K562 (cell line): ENCODE measurements at regions not wholly inside any gene's neighbourhood (a gene's known extent, or its start where the extent isn't known, plus 50 kb on each side); places are given as distances from the start of the nearest gene placed in this dataset.

ENCODE experiments used
- ATAC-seq: fragments of 200-7000 bp; cut with Tn5 transposase; 3 replicates; pipeline ENCODE4 v1.9.1; 2020; ENCODE audit warnings: moderate library complexity
- BruUV-seq: library from RNA; stranded (reverse); fragments of 400-500 nt; replicated peaks from 2 replicates; lab custom pipeline; 2021; lab: Mats Ljungman, UMichigan
- CTCF ChIA-PET: fragments of 300-600 bp; formaldehyde crosslinking; extraction: SDS; loops from one replicate; lab custom pipeline; 2021; ENCODE audit warnings: low intra/inter-chr PET ratio; lab: Yijun Ruan, JAX
- POLR2A ChIA-PET: fragments of 300-600, 350-650 bp; sonication (Branson Sonifier 250); formaldehyde crosslinking; extraction: SDS; loops from one replicate; lab custom pipeline; 2021; ENCODE audit warnings: antibody characterized with exemption, inconsistent platforms; lab: Yijun Ruan, JAX
- DNase-seq, 4 experiments: peaks; one replicate each; pipeline versions ENCODE4 v3.0.0 to v3.0.0-alpha.2; 2011 to 2018; ENCODE audit warnings: low spot score in 3 of 4, mixed read lengths in 3 of 4; ENCODE audit errors: extremely low read depth in 1 of 4
- FAIRE-seq: peaks from 2 replicates; lab custom pipeline; 2011; peaks lifted over from hg19 to GRCh38; lab: Jason Lieb, UNC
- H2AFZ ChIP-seq: 2 replicates; pipeline ENCODE4 v1.6.0; 2011; ENCODE audit warnings: low read depth, low read length, control low read depth, inconsistent platforms
- H3K27ac ChIP-seq: fragments of 200-600 bp; 3 replicates; pipeline ENCODE4 v1.8.0; 2011; ENCODE audit warnings: low read depth, mild to moderate bottlenecking, control low read depth, inconsistent platforms, low read length, moderate library complexity, mixed read lengths; ENCODE audit errors: extremely low read depth
- H3K27me3 ChIP-seq, 2 experiments: fragments of 300-600 bp in 1 of 2; 2 replicates in 1 of 2; 3 replicates in 1 of 2; pipeline versions ENCODE4 v1.6.0 to v1.8.0; 2011; ENCODE audit warnings: inconsistent platforms in 2 of 2, low read length in 2 of 2, mild to moderate bottlenecking in 1 of 2, mixed read lengths in 1 of 2, moderate library complexity in 1 of 2; ENCODE audit not compliant: control insufficient read depth in 2 of 2, insufficient read depth in 2 of 2
- H3K36me3 ChIP-seq: fragments of 300-600 bp; 3 replicates; pipeline ENCODE4 v1.8.0; 2011; ENCODE audit warnings: mild to moderate bottlenecking, low read length, inconsistent platforms; ENCODE audit not compliant: control insufficient read depth, insufficient read depth
- H3K4me1 ChIP-seq, 2 experiments: fragments of 200-600 bp in 1 of 2; replicated peaks in 1 of 2; 2 replicates in 1 of 2; 3 replicates in 1 of 2; pipeline versions ENCODE4 v1.5.1 to v1.8.0; 2011; ENCODE audit warnings: inconsistent platforms in 2 of 2, low read length in 2 of 2, mild to moderate bottlenecking in 1 of 2, mixed read lengths in 1 of 2, moderate library complexity in 1 of 2; ENCODE audit not compliant: control insufficient read depth in 2 of 2, insufficient read depth in 2 of 2
- H3K4me2 ChIP-seq: 2 replicates; pipeline ENCODE4 v1.6.1; 2011; ENCODE audit warnings: low read length, control low read depth, inconsistent platforms, mixed read lengths; ENCODE audit not compliant: insufficient read depth
- H3K4me3 ChIP-seq: fragments of 200-600 bp; sonication (generic), shearing (Covaris generic); 2 replicates; pipeline ENCODE4 v1.5.1; 2016; ENCODE audit warnings: control low read depth, inconsistent platforms
- H3K79me2 ChIP-seq: fragments of 200-600 bp; 3 replicates; pipeline ENCODE4 v1.8.0; 2011; ENCODE audit warnings: low read length, inconsistent platforms; ENCODE audit not compliant: control insufficient read depth, insufficient read depth
- H3K9ac ChIP-seq, 2 experiments: 2 replicates each; pipeline versions ENCODE4 v1.6.0 to v1.6.1; 2011; ENCODE audit warnings: low read depth in 2 of 2, low read length in 2 of 2, control low read depth in 1 of 2, inconsistent platforms in 1 of 2, mild to moderate bottlenecking in 1 of 2, mixed read lengths in 1 of 2; ENCODE audit not compliant: insufficient read depth in 1 of 2
- H3K9me1 ChIP-seq: one replicate; pipeline ENCODE4 v1.6.0; 2011; ENCODE audit warnings: inconsistent platforms, mild to moderate bottlenecking, low read length, moderate library complexity; ENCODE audit not compliant: control insufficient read depth, insufficient read depth
- H3K9me3 ChIP-seq: replicated peaks from 2 replicates; pipeline ENCODE4 v1.5.1; 2011; ENCODE audit warnings: low read depth, low read length, inconsistent platforms; ENCODE audit not compliant: control insufficient read depth, insufficient read depth
- H4K20me1 ChIP-seq: replicated peaks from 2 replicates; pipeline ENCODE4 v1.6.1; 2011; ENCODE audit warnings: low read length, inconsistent platforms, mixed read lengths; ENCODE audit not compliant: control insufficient read depth, insufficient read depth
- CBX2 ChIP-seq: fragments of 200-600 bp; sonication (generic); IDR thresholded peaks from one replicate; pipeline ENCODE4 v1.6.1; 2012; ENCODE audit warnings: mild to moderate bottlenecking, low read length, inconsistent platforms; ENCODE audit not compliant: insufficient read depth, poor library complexity, severe bottlenecking
- MAFF ChIP-seq: IDR thresholded peaks from 2 replicates; pipeline ENCODE4 v1.6.1; 2012; ENCODE audit warnings: low read length, improper control_type of control experiment
- TFAM ChIP-seq: fragments of 250-450 bp; sonication (Bioruptor Pico); conservative IDR thresholded peaks from 2 replicates; pipeline ENCODE4 v1.5.0; 2021; ENCODE audit warnings: mild to moderate bottlenecking, moderate library complexity
- WGBS: fragments of 100-300 bp; shearing (Covaris generic); methylation state at CpG from one replicate; pipeline ENCODE4 v1.1.6; 2016; ENCODE audit warnings: low coverage, mixed read lengths; ENCODE audit not compliant: insufficient coverage; ENCODE audit errors: missing lambda C conversion rate; 5-methylcytosine and 5-hydroxymethylcytosine counted together
- in situ Hi-C: fragments of 300-500 bp; cut with MboI; formaldehyde crosslinking; loops from 4 replicates; pipeline ENCODE4 v1.15.0; 2018; ENCODE audit warnings: inconsistent platforms, mixed read lengths
- intact Hi-C: fragments of 100-400 bp; cut with micrococcal nuclease; formaldehyde crosslinking; loops from 2 replicates; pipeline ENCODE4 v1.14.2; 2022
- TF ChIP-seq, protein P1 (sequence below), 3 experiments: IDR thresholded peaks in 2 of 3; conservative IDR thresholded peaks in 1 of 3; 2 replicates each; pipeline ENCODE4 v1.5.1; 2011 to 2012; ENCODE audit warnings: low read length in 3 of 3, mild to moderate bottlenecking in 3 of 3, control low read depth in 2 of 3, improper control_type of control experiment in 1 of 3, inconsistent platforms in 1 of 3, low read depth in 1 of 3, mixed read lengths in 1 of 3, moderate library complexity in 1 of 3; ENCODE audit not compliant: insufficient read depth in 2 of 3
- TF ChIP-seq, protein P2 (sequence below): fragments of 150-350 bp; conservative IDR thresholded peaks from 2 replicates; pipeline ENCODE4 v1.6.1; 2014; ENCODE audit warnings: low read length
- TF ChIP-seq, protein P3 (sequence below): sonication (generic); formaldehyde crosslinking; IDR thresholded peaks from 2 replicates; pipeline ENCODE4 v1.8.0; 2022; ENCODE audit warnings: mild to moderate bottlenecking, missing genetic modification reagents

DNA sequence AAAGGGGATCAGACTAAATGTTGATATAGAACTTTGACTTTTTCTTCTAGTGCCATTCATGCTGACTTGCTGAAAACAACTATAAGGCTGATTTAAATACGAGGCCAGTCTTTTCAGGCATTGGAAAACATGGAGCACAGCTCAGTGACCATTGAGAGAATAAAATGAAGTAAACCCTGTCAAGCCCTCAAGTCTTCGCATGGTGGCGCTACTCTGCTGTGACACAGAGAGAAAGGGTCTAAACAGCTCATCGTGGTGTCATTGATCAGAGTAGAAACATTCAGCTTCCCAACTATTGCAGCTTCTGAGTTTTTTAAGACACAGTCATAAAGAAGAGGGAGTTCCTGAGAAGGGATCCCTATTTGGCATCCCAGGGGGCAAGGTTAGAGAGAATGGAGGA lies 716.2 kb downstream of the DIPK2A start:
- CTCF ChIA-PET: no interaction called here
- Histone ChIP-seq H3K36me3 (no peaks in the 10 kb centered on the region), H3K27me3 (no peaks in the 10 kb centered on the region), H3K79me2 (no peaks in the 10 kb centered on the region), H3K9me1 (no peaks in the 10 kb centered on the region), H3K4me2 (no peak overlapping the region), H3K9me3 (no peaks in the 10 kb centered on the region), H4K20me1 (no peaks in the 10 kb centered on the region), H3K4me1 (no peaks in the 10 kb centered on the region), H3K4me3 (no peak overlapping the region), H3K27ac (no peak overlapping the region), H2AFZ (no peak overlapping the region), H3K9ac (no peak overlapping the region)
- POLR2A ChIA-PET: no interaction called here
- intact Hi-C loops (no loop called here), in situ Hi-C loops (no loop called here)
- no TSS peak for BruUV-seq
- FAIRE-seq: no peak
- DNase-seq: peak in 1 of 4 experiments; percentile 3
- no peak for ATAC-seq
- 2% methylated on average over 4 of the region's 4 CpGs for WGBS
- TF ChIP-seq, protein P1, sequence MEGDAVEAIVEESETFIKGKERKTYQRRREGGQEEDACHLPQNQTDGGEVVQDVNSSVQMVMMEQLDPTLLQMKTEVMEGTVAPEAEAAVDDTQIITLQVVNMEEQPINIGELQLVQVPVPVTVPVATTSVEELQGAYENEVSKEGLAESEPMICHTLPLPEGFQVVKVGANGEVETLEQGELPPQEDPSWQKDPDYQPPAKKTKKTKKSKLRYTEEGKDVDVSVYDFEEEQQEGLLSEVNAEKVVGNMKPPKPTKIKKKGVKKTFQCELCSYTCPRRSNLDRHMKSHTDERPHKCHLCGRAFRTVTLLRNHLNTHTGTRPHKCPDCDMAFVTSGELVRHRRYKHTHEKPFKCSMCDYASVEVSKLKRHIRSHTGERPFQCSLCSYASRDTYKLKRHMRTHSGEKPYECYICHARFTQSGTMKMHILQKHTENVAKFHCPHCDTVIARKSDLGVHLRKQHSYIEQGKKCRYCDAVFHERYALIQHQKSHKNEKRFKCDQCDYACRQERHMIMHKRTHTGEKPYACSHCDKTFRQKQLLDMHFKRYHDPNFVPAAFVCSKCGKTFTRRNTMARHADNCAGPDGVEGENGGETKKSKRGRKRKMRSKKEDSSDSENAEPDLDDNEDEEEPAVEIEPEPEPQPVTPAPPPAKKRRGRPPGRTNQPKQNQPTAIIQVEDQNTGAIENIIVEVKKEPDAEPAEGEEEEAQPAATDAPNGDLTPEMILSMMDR (IDR thresholded peaks at IDR 0.05 in 2 of 3, conservative IDR thresholded peaks at IDR 0.05 in 1 of 3; ENCODE audit: insufficient read depth in 2 of 3, low read depth in 1 of 3, low read length in 3 of 3): 0 out of 6 replicates have a peak, but pooled peaks of 1 of the 3 experiments have one; percentile 9
- TF ChIP-seq MAFF (no peak), TFAM (no peak)

DNA sequence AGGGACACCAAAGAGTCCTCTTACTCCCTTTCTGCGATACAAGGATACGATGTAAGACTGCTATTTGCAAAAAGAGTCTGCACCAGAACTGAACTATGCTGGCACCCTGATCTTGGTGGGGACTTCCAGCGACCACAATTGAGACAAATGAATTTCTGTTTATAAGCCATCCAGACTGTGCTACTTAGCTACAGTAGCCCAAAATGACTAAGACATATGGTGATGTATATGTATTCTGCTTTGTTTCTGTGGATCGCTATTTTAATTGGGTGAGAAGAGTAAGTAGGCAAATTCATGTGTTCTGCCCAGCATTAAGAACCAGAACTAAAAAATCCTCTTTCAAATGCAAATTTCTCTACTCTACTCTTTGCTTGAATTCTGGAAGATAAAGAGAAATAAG lies 720.9 kb downstream of the DIPK2A start:
- no peak for DNase-seq
- ATAC-seq: no peak
- POLR2A ChIA-PET: no interaction called here
- H3K4me2 ChIP-seq: no peak overlapping the region
- BruUV-seq: no TSS peak
- H3K4me3 ChIP-seq: no peak overlapping the region
- 0% methylated on average over 4 of the region's 4 CpGs for WGBS
- no peaks in the 10 kb centered on the region for H4K20me1 ChIP-seq
- H3K27me3 ChIP-seq: no peaks in the 10 kb centered on the region
- H3K9me3 ChIP-seq: no peaks in the 10 kb centered on the region; the same call in 1 of the 2 replicates
- no peak for FAIRE-seq
- no peaks in the 10 kb centered on the region for H3K79me2 ChIP-seq
- H3K4me1 ChIP-seq: no peaks in the 10 kb centered on the region
- H2AFZ ChIP-seq: no peak overlapping the region
- no peak overlapping the region for H3K27ac ChIP-seq
- intact Hi-C loops (no loop called here), in situ Hi-C loops (no loop called here)
- no peak overlapping the region for H3K9ac ChIP-seq
- CTCF ChIA-PET: no interaction called here
- H3K36me3 ChIP-seq: no peaks in the 10 kb centered on the region
- H3K9me1 ChIP-seq: no peaks in the 10 kb centered on the region
- TF ChIP-seq CBX2: no peak
- TF ChIP-seq, protein P2, sequence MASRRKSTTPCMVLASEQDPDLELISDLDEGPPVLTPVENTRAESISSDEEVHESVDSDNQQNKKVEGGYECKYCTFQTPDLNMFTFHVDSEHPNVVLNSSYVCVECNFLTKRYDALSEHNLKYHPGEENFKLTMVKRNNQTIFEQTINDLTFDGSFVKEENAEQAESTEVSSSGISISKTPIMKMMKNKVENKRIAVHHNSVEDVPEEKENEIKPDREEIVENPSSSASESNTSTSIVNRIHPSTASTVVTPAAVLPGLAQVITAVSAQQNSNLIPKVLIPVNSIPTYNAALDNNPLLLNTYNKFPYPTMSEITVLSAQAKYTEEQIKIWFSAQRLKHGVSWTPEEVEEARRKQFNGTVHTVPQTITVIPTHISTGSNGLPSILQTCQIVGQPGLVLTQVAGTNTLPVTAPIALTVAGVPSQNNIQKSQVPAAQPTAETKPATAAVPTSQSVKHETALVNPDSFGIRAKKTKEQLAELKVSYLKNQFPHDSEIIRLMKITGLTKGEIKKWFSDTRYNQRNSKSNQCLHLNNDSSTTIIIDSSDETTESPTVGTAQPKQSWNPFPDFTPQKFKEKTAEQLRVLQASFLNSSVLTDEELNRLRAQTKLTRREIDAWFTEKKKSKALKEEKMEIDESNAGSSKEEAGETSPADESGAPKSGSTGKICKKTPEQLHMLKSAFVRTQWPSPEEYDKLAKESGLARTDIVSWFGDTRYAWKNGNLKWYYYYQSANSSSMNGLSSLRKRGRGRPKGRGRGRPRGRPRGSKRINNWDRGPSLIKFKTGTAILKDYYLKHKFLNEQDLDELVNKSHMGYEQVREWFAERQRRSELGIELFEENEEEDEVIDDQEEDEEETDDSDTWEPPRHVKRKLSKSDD: no peak
- TF ChIP-seq, protein P3, sequence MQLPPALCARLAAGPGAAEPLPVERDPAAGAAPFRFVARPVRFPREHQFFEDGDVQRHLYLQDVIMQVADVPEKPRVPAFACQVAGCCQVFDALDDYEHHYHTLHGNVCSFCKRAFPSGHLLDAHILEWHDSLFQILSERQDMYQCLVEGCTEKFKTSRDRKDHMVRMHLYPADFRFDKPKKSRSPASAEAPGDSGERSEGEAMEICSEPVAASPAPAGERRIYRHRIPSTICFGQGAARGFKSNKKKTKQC (CRISPR knock-in tag): no peak
